GM19455 (cell line): ENCODE measurements at regions not wholly inside any gene's neighbourhood (a gene's known extent, or its start where the extent isn't known, plus 50 kb on each side); places are given as distances from the start of the nearest gene placed in this dataset.

Experiments used
- ATAC-seq: cut with Tn5 transposase; IDR thresholded peaks from one replicate; pipeline ENCODE4 v1.9.1; 2021; ENCODE audit not compliant: unreplicated experiment

DNA sequence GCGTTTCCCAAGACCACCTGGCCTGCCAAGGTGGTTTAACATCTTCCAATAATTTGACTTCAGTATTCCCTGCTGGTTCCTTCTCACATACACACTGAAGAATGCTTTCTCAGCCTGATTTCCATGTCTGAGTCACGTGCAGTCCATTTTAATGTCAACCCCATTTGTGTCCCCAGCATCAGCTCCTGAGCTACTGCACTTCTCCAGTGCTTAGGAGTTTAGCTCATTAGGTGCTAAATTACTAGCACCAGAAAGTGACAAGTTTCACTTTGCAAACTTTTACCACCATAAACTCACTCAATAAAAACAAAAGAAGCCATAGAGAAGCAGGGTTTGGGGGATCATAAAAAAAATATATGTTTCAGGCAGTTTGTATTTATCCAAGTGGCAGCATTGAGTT is 279.3 kb upstream of the SORCS1 start:
- ATAC-seq = no peak

GRCh38 chr10:107443326-107443725 is 278.8 kb upstream of the SORCS1 start:
- ATAC-seq = no peak

DNA sequence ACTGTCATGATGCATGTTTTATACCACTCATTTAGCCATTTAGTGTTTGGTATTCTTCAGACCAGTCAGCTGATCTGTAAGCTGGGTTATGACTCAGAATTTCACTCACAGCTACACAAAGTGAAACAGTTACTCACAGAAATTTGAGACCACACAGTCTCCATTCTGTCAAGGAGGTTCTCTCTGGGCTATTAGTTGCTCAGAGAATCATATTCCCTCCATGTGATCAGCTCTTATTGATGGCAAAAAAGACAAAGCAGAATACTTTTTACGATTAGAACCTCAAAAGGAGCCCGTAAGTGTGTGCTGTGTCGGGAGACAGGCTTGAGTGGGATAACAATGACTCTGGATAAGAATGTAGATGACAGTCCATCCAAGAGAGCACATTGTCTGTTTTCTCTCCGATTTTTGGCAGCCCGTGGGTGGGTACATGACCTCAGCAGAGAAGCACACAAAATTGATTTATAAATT is 277.6 kb upstream of the SORCS1 start:
- ATAC-seq = peak; percentile 98

DNA sequence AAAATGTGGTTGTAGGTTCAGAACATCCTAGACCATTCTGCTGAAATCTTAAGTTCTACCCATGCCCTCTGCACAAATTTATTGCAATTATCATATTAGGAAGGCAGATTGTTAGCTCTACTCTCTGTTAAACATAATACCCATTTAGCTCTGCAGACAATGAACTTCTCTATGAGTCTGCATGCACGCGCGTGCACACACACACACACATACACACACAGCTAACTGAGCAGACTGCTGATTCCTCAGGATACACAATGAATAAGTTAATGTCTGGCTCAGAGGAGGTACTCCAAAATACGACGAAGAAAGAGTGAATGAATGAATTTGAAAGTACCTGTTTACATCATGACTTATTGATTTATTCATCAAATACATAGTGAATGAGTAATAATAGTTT is 276.2 kb upstream of the SORCS1 start:
- ATAC-seq = no peak

GRCh38 chr10:107437921-107438320 is 273.4 kb upstream of the SORCS1 start:
- no peak for ATAC-seq

- ATAC-seq = no peak
Observed at GRCh38 chr10:107436568-107436967, 272.1 kb upstream of the SORCS1 start.

GRCh38 chr10:107434854-107435253 is 270.3 kb upstream of the SORCS1 start:
- ATAC-seq = no peak

GRCh38 chr10:107434201-107434600 is 269.7 kb upstream of the SORCS1 start:
- no peak for ATAC-seq

DNA sequence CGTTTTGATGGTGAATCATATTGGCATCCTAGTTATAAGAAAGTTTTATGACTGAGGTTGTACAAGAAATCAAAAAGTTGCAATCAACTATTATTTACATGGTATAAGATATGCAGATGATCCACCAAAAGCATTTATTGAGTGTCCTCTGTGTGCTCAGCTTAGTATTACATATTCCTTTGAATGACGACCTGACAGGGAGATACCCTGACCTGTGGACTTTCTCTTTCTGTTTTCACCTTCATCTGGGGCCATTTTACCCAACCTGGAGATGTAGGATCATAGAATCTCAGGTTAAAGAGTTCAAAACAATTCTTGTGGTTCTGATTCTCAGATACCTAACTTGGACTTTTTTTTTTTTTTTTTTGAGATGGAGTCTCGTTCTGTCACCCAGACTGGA is 269.1 kb upstream of the SORCS1 start:
- ATAC-seq = no peak

- ATAC-seq = no peak
Observed at GRCh38 chr10:107430446-107430845, 265.9 kb upstream of the SORCS1 start.

GRCh38 chr10:107427016-107427415 is 262.5 kb upstream of the SORCS1 start:
- ATAC-seq = no peak

DNA sequence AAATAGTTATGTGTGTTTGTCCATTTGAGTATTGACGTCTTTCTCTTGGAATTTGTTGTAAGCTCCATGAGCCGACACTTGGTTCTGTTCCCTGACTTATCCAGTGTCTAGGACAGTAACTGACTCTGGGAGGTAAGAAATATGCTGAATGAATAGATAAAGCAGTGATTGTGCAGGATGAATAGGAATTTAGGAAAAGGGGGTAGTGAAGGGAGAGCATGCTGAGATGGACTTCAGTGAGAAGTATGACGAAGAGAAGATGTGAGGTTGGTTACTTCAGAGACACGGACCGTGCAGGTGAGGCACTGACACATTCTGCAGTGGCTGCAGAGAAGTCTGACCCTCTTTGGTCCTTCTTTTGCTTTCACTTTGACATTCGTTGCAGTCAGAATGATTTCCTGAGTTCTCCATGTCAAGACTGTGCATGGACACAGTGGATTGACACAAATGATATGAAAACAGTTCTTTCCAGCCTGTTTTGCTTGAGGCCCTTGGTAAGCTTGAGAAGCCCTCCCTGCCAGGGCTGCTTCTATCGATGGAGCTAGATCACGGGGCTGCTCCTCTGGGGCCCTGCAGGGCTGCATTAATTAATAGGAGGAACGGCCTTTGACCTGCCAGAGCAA is 261.5 kb upstream of the SORCS1 start:
- ATAC-seq = peak; percentile 72

- no peak for ATAC-seq
Observed at GRCh38 chr10:107424628-107425027, 260.1 kb upstream of the SORCS1 start.

DNA sequence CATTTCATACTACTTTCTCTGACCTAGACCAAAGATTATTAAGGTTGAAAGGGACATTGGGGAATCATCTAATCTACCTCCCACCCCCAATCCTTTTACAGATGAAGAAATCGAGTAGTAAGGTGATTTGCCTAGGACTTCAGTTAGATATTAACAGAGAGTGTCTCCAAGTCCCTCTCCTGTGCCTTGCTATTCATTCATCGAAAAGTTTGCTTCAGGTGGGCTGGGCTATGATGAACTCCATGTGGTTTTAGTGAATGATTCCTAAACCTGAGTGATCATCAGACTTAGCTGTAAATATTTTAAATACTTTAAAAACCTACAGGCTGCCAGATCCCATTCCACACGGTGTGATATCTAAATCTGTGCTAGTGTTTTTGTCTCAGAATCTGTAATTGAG is 259.4 kb upstream of the SORCS1 start:
- ATAC-seq = no peak

- ATAC-seq = no peak
Observed at GRCh38 chr10:107422681-107423080, 258.2 kb upstream of the SORCS1 start.

DNA sequence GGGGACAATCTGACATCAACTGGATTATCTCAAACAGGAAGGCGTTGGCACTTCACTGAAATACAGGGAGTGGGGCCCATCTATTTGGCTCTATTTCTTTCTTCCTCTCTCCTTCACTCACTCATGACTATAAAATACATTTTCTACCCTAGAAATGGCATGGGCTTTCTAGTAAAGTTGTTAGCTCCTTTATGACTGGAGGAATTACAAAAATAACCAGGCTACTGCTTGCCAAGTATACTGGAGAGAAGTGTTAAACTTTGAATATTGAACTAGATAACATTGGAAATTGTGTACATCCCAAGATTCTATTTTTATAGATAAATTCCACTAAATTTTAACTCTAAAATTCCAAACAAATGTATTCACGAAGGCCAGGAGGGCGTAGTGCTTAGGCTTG is 255.7 kb upstream of the SORCS1 start:
- no peak for ATAC-seq

DNA sequence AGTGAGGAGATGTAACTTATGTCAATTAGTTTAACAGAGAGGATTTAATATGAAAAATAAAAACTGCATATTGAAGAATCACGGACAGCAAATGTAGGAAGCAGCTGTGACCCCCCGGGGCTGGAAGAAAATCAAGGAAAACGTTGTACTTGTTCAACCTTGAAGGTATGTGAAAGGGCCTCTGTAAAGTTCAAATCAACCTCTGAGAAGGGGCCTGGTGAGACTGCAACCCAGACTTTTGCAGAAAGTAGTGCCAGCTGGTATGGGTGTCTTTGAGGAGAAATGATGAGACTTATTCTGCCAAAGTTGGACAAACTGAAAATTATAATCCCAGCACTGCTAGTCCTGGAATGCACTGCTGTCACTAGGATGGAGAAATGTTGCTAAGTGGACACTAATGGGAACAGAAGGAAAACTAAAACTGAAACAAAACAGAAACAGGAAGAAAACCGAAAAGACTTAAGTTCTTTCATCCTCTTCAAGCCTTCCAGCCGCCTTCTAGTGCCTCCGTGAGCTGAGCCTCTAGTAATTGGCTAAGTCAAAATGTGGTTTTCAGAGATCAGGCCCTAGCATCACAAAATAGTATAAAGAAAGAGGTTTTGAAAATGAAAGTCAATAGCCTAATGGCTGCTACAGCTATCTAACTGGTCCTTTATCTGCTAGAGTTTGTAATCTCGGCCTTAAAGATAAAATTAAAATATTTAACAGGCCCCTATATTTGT is 253.7 kb upstream of the SORCS1 start:
- no peak for ATAC-seq

DNA sequence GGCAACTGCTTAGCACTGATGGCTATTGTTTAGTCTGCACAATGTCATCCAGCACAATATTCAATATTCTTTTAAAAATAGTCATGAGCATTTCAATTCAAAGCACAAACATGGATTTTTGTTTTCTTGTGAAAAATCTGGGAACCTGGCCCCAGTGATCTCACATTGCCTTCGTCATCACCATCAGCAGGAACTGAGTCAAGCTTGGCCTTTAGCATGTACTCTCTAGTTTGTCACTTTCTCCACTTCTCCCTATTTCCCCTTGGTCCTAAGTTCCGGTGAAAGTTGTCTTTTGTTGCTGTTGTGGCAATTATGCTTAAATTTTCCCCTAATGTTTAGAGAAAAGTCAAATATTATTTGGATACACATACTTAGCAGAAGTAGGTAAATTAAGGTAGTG is 252.9 kb upstream of the SORCS1 start:
- ATAC-seq = no peak

- ATAC-seq = no peak
Observed at GRCh38 chr10:107415446-107415845, 250.9 kb upstream of the SORCS1 start.

DNA sequence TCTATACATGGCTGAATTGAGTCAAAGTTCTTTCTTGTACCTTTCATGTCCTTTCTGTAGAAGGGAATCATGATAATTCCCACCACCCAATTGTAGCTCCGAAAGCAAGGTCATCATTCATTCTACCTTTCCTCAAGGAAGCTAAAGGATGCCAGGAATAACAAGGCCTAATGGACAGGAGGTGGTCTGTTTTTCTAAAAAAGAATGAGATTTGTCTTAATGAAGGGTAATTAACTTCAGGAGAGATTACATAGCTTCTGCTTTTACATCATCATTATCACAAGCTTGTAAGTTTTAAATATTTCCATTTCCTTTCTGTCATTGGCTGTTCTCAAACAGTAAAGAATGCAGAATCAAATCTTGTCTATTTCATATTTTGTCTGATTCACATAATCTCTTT is 249.5 kb upstream of the SORCS1 start:
- ATAC-seq = no peak

GRCh38 chr10:107409522-107409921 is 245.0 kb upstream of the SORCS1 start:
- peak; percentile 58 for ATAC-seq

DNA sequence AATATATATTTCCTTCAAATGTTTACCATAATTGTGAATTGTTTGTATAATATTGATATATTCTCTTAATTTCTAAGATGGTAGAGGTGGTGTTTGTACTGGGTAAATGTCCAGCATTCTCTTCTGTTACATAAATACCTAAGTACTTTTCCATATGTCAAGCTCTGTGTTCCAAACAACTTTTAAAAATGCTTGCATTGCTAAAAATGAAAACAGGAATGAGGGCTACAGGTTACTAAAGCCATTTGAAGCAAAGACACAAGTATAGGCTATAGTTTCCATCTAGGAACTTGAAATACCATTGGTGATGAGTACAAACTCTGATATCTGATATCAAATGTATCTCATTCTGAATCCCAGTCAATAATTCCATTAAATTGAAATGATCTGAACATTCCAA is 233.6 kb upstream of the SORCS1 start:
- no peak for ATAC-seq

DNA sequence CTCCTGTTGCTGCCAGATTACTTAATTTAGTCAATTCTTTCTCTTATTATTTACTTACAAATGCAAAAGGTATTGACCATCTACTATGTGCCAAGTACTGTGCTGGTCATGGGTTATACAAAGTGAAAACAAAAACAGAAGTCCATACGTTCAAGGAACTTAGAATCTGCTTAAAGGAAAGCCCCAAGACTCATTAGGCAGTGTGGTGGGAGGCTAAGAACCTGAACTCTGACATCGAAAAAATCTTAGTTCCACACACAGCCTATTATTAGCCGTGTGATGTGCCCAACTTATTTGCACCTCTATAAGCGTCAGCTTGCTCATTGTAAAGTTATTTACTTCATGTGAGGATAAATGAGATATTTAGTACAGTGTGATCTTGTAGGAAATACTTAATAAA is 227.4 kb upstream of the SORCS1 start:
- no peak for ATAC-seq
